ENCODE measurements at regions not wholly inside any gene's neighbourhood (a gene's known extent, or its start where the extent isn't known, plus 50 kb on each side); places are given as distances from the start of the nearest gene placed in this dataset.
"Not testable (repeated sequence)": the region's sequence is repeated elsewhere in the genome, so short reads cannot be mapped to it uniquely, and the experiment has no call there.

DNA sequence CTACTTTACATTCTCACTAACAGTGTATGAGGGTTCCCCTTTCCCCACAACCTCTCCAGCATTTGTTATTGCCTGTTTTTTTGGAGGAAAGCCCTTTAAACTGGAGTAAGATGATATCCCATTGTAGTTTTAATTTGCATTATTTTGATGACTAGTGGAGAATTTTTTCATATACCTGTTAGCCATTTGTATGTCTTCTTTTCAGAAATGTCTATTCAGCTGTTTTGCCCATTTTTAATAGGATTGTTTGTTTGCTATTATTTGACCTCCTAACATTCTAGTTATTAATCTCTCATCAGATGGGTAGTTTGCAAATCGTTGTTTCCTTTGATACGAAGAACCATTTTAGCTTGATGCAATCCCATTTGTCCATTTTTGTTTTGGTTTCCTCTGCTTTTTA is 165.0 kb downstream of the GLUL start:
- TF ChIP-seq, protein P1, sequence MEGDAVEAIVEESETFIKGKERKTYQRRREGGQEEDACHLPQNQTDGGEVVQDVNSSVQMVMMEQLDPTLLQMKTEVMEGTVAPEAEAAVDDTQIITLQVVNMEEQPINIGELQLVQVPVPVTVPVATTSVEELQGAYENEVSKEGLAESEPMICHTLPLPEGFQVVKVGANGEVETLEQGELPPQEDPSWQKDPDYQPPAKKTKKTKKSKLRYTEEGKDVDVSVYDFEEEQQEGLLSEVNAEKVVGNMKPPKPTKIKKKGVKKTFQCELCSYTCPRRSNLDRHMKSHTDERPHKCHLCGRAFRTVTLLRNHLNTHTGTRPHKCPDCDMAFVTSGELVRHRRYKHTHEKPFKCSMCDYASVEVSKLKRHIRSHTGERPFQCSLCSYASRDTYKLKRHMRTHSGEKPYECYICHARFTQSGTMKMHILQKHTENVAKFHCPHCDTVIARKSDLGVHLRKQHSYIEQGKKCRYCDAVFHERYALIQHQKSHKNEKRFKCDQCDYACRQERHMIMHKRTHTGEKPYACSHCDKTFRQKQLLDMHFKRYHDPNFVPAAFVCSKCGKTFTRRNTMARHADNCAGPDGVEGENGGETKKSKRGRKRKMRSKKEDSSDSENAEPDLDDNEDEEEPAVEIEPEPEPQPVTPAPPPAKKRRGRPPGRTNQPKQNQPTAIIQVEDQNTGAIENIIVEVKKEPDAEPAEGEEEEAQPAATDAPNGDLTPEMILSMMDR (conservative IDR thresholded peaks at IDR 0.05), result no peak
- H3K4me1 Mint-ChIP-seq (ENCODE audit: unreplicated experiment), result peaks cover 22% of the 10 kb centered on the region
- no peak overlapping the region for H3K27ac Mint-ChIP-seq
- H3K9me3 Mint-ChIP-seq, result peaks cover 32% of the 10 kb centered on the region
- no peak overlapping the region for H3K4me3 Mint-ChIP-seq
- peaks cover 5% of the 10 kb centered on the region for H3K27me3 Mint-ChIP-seq
- H3K36me3 Mint-ChIP-seq, result peaks cover 3% of the 10 kb centered on the region
- no peak for DNase-seq (ENCODE audit: extremely low spot score, unreplicated experiment)

DNA sequence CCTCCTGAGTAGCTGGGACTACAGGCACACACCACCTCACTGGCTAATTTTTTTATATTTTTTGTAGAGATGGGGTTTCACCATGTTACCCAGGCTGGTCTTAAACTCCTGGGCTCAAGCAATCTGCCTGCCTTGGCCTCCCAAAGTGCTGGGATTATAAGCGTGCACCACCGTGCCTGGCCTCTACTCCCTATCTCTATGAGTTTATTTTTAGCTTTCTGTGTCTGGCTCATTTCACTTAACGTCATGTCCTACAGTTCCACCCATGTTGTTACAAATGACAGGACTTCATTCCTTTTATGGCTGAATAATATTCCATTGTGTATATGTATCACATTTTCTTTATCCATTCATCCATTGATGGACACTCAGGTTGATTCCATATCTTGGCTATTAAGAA is 164.2 kb upstream of the ZNF648 start:
- H3K27me3 Mint-ChIP-seq; H3K27ac Mint-ChIP-seq; H3K4me3 Mint-ChIP-seq; DNase-seq (ENCODE audit: extremely low spot score, unreplicated experiment); H3K36me3 Mint-ChIP-seq: not testable (repeated sequence)
- Mint-ChIP-seq H3K4me1 (ENCODE audit: unreplicated experiment) (peaks cover 16% of the 10 kb centered on the region), H3K9me3 (peaks cover 32% of the 10 kb centered on the region)

DNA sequence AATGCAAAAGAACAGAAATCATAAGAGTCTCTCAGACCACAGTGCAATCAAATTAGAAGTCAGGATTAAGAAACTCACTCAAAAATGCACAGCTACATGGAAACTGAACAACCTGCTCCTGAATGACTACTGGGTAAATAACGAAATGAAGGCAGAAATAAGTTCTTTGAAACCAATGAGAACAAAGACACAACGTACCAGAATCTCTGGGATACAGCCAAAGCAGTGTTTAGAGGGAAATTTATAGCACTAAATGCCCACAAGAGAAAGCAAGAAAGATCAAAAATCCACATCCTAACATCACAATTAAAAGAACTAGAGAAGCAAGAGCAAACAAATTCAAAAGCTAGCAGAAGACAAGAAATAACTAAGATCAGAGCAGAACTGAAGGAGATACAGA is 160.5 kb upstream of the ZNF648 start:
- H3K4me3 Mint-ChIP-seq; H3K27ac Mint-ChIP-seq; H3K4me1 Mint-ChIP-seq (ENCODE audit: unreplicated experiment); H3K27me3 Mint-ChIP-seq; H3K36me3 Mint-ChIP-seq; DNase-seq (ENCODE audit: extremely low spot score, unreplicated experiment): not testable (repeated sequence)
- H3K9me3 Mint-ChIP-seq, result peaks cover 33% of the 10 kb centered on the region

DNA sequence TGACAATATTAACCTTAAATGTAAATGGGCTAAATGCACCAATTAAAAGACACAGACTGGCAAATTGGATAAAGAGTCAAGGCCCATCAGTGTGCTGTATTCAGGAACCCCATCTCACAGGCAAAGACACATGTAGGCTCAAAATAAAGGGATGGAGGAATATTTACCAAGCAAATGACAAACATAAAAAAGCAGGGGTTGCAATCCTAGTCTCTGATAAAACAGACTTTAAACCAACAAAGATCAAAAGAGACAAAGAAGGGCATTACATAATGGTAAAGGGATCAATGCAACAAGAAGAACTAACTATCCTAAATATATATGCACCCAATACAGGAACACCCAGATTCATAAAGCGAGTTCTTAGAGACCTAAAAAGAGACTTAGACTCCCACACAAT is 159.9 kb upstream of the ZNF648 start:
- H3K4me3 Mint-ChIP-seq; DNase-seq (ENCODE audit: extremely low spot score, unreplicated experiment); H3K4me1 Mint-ChIP-seq (ENCODE audit: unreplicated experiment); H3K27me3 Mint-ChIP-seq; H3K27ac Mint-ChIP-seq; H3K36me3 Mint-ChIP-seq: not testable (repeated sequence)
- peaks cover 28% of the 10 kb centered on the region for H3K9me3 Mint-ChIP-seq

DNA sequence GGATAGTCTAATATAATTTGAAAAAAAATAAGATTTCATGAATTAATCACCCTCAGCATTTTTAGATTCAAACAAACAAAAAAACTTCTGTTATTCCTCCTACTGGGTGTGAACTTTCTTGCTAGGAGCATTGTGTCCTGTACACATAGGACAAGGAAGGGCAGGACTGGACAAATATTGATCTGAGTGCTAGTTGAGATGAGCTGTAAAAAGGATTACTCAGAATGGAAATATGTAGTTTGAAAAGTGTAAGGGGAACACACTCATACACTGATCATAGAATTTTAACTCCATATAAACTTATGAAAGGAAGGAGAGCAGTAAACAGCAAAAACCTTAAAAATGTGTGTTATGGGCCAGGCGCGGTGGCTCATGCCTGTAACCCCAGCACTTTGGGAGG is 156.5 kb upstream of the ZNF648 start:
- H3K27me3 Mint-ChIP-seq, result no peaks in the 10 kb centered on the region
- peaks cover 6% of the 10 kb centered on the region for H3K36me3 Mint-ChIP-seq
- no peak for DNase-seq (ENCODE audit: extremely low spot score, unreplicated experiment)
- no peak overlapping the region for H3K27ac Mint-ChIP-seq
- peaks cover 18% of the 10 kb centered on the region for H3K9me3 Mint-ChIP-seq
- TF ChIP-seq, protein P1 (conservative IDR thresholded peaks at IDR 0.05), result no peak
- H3K4me1 Mint-ChIP-seq (ENCODE audit: unreplicated experiment), result peaks cover 13% of the 10 kb centered on the region
- H3K4me3 Mint-ChIP-seq, result no peak overlapping the region

DNA sequence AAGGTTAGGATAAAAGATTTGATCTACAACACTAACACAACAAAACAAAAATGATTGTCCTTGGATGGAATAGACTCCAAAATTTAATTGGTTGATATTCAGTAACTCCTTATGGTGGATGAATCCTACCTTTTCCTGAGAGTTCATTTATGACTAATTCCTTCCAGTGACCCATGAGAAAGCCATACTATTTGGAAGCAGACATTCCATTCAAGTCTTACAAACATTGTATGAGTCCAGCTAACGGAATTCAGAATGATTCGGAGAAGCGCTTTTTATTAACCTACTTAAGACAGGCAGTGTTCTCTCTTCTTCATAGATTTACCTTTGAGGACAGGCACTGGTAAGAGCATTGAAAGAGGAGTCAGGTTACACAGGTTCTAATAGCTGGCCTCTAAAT is 155.6 kb upstream of the ZNF648 start:
- no peak overlapping the region for H3K4me3 Mint-ChIP-seq
- TF ChIP-seq, protein P1 (conservative IDR thresholded peaks at IDR 0.05), result no peak
- DNase-seq (ENCODE audit: extremely low spot score, unreplicated experiment), result no peak

DNA sequence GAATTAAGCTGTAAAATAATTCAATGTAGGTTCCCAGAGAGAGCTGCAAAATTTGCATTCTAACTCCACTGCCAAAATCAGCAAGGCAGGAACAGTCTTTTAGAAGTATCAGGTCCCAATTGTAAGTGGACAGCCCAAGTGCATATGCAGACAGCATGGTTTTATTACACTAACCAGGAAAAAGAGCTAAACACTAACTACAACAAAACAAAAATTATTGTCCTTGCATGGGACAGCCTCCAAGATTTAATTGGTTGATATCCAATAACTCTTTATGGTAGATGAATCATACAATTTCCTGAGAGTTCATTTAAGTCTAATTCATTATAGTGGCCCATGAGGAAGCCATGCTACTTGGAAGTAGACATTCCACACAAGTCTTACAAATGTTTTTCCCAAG is 154.3 kb upstream of the ZNF648 start:
- H3K36me3 Mint-ChIP-seq, result peaks cover 6% of the 10 kb centered on the region
- no peak for DNase-seq (ENCODE audit: extremely low spot score, unreplicated experiment)
- H3K27ac Mint-ChIP-seq, result no peak overlapping the region
- H3K27me3 Mint-ChIP-seq, result no peaks in the 10 kb centered on the region
- TF ChIP-seq, protein P1 (conservative IDR thresholded peaks at IDR 0.05), result no peak
- peaks cover 13% of the 10 kb centered on the region for H3K4me1 Mint-ChIP-seq (ENCODE audit: unreplicated experiment)
- no peak overlapping the region for H3K4me3 Mint-ChIP-seq
- peaks cover 11% of the 10 kb centered on the region for H3K9me3 Mint-ChIP-seq

More for the DNA sequence above, 155.6 kb upstream of the ZNF648 start:
- peaks cover 13% of the 10 kb centered on the region for H3K4me1 Mint-ChIP-seq (ENCODE audit: unreplicated experiment)
- no peaks in the 10 kb centered on the region for H3K27me3 Mint-ChIP-seq
- H3K36me3 Mint-ChIP-seq, result peaks cover 6% of the 10 kb centered on the region
- peaks cover 15% of the 10 kb centered on the region for H3K9me3 Mint-ChIP-seq
- H3K27ac Mint-ChIP-seq, result no peak overlapping the region
